ENCODE measurements at regions not wholly inside any gene's neighbourhood (a gene's known extent, or its start where the extent isn't known, plus 50 kb on each side); places are given as distances from the start of the nearest gene placed in this dataset.
"Not testable (repeated sequence)": the region's sequence is repeated elsewhere in the genome, so short reads cannot be mapped to it uniquely, and the experiment has no call there.

DNA sequence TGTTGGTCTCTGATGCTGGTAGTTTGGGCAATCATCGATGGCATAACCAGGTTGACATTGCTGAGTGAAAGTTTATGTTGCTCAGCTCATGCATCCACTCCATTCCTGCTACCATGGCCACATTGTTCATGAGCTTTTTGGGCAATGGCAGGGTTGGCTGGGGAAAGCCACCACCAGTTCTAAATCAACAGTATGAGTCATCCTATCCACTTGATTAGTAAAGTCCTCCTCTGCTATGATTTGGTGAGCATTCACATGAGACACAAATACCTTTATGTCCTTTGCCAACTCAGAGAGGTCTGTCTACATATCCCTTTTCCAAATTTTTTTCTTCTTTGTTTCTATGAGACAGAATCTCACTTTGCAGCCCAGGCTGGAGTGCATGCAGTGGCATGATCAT lies 129.7 kb upstream of the FBN2 start:
- DNase-seq = no peak

DNA sequence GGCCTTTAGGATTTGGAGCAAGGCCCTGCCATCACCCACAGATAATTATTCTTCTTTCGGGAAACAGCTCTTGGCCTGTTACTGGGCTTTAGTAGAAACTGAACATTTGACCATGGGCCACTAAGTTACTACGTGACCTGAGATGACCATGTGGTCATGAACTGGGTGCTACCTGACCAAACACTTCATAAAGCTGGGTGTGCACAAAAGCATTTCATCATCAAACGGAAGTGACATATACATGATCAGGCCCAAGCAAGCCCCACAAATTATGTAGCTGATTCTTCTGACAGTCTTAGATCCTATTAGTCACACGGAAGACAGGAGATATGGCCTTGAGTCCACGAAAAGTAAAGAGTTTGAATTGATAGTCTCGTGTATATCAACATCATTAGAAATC lies 130.9 kb upstream of the FBN2 start:
- DNase-seq = no peak

DNA sequence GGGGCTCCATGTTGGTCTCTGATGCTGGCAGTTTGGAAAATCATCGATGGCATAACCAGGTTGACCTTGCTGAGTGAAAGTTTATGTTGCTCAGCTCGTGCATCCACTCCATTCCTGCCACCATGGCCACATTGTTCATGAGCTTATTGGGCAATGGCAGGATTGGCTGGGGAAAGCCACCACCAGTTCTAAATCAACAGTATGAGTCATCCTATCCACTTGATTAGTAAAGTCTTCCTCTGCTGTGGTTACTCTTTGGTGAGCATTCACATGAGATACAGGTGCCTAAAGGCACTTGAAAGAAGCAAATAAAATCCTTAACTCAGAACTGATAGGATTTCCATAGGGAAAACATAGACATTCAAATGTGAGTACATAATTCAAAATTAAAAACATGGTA lies 131.8 kb upstream of the FBN2 start:
- DNase-seq = no peak

DNA sequence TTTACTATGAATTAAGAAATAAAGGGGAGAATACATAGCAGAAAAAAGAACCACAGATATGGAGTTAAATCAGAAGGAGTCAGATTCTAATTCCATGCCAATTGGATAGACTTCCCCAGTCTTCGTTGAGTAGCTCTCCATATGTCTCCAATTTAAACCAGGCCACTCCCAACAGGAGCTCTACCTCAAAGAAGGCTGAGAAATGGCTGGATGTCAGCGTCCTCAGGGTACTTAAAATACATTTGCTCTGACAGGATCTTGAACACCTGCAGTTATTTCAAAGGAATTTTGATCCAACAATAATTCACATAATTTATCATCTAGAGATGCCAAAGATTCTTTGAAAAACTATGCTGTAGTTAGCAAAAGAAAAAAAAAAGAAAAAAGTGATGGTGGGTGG lies 133.9 kb upstream of the FBN2 start:
- no peak for DNase-seq

DNA sequence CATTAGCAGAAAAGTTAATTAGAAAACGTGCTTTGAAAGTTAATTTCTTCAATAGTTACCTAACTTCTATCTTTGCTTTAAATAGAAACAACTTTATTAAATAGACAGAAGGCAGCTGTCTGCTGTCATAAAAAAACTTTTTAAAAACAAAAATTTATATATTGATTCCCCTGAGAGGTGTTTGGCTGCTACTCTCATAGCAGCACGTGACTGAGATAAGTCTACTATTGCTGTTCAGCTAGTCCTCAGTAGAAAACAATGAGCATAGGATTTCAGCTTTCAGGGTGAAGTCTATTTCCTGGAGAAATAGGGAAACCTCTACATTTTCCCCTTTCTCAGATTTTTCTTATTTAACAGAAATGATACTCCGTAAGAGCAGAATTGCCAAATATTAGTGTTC lies 135.0 kb upstream of the FBN2 start:
- no peak for DNase-seq

DNA sequence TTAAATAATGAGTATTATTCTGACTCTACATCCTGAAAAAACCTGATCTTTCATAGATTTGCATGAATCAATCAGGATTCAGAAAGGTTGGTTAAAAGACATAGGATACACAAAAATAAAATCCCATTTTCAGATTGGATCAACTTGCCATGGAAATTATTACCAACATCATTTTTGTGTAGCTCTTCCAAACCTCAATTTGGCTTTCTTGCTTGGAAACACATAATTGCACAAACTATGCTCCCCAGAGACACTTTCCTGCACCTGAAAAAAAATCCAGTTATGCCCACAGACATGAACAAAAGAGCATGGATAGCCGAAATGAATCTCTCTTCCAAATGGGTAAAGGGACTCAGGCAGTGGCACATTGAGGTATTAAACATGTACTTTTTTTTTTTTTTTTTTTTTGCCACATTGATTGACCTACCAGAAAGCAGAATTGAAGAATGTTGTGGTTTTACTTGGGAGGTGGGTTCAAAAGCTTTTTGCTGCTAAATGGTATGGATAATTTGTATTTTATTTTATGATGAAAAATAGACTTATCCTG lies 135.4 kb upstream of the FBN2 start:
- no peak for DNase-seq

DNA sequence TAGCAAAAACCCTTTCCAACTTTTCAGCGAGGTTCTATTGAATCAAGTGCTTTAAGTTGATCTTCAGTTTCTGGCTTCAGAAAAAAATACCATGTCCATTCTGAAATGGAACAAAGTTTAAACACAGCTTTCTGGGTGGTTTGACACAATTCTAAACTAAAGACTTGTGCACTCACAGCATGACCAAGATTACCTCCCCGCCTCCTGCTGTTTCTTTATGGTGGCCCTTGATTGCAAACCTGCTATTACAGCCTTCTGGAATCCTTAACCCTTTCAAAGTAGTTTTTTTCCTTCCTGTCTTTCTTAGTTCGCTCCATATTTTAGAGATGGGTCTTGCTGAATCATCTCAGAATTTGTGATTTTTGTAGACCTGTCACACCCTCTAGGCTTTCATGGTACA lies 135.9 kb upstream of the FBN2 start:
- no peak for DNase-seq

DNA sequence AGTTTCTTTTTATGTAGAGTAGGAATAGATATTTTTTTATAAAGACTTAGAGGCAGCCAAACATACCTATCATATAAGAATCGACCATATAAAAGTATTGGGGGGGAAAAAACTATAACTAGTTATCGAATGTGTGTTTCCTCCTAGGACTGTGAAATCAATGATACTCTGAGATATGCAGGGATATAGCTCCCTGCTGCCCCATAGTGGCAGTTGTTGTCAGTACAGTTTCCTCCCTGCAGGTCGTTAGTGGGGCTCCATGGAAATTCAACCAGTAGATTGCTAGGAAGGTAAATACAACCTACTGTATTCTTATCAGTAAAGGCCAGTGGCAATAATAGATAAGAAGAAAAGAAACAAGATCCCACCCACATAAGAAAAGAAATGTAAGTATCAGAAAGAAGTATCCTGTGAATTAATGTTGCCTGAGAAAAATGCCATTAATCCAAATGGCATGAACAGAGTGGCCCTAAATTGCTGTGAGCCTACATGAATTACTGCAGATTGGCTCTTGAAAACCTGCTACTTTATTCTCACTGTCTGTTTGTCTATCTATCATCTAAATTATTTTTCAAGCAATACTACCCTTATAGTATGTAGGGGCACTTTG lies 136.9 kb upstream of the FBN2 start:
- no peak for DNase-seq

DNA sequence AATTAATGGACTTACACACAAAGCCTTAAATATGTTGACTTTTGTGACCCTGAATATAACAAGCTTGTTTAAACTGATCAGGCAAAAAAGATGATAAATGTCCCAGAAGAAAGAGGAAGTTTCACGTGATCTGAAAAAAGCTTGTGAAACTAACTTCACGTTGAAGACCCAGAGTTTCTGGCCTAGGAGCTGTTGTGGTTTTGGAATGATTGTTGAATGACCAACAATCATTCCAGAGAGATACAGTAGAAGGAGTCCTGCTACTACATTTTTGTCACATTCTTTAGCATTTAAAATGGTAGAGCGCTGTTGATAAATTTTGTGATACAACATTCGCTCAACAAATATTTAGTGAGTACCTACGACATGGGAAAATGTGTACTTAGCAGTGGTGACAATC lies 143.1 kb upstream of the FBN2 start:
- no peak for DNase-seq

DNA sequence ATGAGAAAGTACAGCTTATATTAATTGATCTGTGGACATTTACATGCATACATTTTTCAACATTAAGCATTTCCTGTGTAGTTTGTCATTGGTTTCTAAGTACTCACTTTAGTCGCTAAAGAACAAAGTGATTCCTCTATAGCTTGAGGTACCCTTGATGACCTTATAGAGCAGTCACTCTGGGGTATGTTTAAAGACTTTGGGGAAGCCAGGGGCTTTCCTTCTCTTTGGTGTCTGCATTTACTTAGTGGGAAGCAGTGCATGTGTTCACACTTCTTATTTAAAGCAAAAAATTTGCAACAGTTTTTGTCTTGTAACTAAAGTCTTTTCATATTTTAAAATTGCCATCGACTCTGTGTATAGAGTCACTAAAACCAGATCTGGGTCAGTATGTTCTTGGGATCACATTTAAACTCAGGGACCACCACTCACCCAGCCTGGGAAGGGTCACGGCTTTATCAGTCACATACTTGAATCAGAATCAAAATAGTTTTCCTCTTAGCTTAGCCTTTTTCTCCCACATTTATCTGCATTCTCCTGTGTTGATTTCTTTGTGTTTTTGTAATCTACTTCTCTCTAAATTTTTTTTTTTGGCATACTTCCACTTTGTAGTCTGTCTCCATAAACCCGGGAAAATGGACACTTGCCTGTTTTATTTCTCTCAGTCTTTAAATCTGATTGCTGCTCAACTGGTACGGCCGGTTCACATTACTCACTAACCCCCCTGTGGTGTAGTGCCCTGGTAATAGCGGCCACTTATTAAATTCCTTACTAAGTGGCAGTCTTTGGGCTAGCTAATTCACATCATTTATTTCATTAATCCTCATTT lies 143.9 kb upstream of the FBN2 start:
- DNase-seq = no peak

DNA sequence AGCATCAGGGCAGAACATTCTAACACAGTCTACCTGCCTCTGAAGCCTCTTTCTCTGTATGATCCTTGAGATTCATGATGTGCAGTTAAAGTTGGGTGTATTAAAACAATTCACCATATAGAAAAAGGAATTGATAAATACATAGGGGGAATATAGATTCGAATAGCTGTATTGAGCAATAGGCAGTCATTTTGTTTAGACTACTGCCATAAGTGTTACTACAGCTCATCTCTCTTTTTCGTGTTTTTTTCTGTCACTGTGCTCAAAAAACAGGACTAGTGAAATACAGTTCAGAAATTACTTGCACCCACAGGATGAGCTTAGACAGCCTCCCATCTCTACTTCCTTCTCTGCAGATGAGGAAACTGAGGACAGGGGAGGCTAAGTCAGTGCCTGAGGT lies 144.6 kb upstream of the FBN2 start:
- DNase-seq = no peak

DNA sequence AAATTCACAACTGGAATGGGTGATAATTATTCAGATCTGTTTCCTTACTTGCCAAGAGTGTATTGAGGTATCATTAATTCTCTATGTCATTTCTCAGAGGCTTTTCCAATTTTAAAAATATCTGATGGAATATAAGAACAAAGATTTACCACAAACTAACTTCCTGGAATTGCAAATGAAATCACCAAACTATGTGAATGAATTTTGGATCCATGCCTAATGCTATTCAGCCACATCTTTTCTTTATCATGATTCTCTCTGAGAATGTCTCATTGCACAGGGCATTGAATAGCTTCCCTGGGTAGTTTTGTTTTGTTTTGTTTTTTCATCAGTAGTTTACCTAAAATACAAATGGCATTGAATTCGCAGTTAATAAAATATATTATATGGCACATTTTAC lies 146.9 kb upstream of the FBN2 start:
- DNase-seq = peak; percentile 61

DNA sequence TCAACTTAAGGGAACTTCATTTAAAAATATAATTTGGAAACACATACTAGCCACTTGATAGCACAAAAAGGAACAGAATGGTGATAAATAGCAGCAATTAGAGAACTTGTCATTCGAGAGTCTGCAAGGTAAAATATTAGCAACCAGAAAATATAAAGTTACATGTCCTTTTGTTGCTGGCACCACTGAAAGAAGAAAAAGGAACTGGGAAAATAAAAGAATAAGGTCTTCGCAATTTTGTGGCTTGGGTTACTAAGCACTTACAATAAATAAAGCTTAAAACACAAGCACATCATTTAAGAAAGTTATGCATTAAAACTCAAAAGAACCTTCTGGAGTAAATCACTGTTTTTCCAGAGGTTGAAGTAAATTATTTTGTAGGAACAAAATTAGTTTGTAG lies 149.9 kb upstream of the FBN2 start:
- DNase-seq = no peak

DNA sequence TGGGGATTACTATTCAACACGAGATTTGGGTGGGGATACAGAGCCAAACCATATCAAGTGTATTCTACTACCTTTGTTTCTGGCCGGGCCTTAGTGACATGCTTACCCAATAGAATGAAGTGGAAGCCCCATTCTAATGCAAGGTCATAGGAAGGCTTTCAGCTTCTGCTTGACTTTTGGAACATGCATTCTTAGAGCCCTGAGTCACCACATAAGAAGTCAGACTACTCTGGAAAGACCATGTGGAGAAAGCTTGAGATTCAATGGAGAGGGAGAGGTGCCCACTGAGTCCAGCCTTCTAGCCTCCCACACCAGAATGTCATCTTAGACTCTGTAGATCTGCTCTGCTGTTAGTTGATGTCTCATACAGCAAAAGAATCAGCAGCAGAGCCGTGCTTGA lies 155.7 kb upstream of the FBN2 start:
- DNase-seq = no peak

DNA sequence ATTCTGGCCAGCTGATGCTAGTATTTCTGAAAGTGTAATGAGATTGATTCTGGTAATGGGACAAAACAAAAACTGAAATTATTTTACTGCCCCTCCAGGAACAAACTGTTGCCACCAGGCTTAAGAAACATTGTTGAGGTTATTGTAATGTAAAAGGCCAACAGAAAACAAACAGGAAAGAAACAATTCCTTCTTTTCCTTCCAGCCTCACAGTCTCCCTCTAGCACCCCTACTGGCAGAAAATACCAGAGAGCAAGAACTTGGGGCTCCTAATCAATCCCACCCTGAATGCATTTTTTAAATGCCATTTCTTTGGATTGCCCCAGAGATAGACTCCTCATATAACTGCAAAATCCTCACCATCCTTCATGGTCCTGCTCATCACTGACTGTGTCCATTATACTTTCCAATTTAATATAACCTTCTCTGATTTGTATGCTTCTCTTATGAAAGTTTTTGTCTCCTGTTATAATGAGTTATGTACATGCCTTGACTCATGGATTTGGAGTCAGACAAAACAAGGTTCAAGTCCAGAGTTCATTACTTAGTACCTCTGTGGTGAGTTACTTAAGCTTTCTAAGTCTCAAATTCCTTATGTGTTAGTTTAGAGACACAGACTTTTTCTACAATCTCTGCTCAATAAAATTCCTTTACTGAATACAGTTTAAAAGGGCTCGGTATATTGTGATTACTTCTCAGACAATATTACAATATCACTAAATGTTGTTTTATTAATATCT lies 157.9 kb upstream of the FBN2 start:
- no peak for DNase-seq

DNA sequence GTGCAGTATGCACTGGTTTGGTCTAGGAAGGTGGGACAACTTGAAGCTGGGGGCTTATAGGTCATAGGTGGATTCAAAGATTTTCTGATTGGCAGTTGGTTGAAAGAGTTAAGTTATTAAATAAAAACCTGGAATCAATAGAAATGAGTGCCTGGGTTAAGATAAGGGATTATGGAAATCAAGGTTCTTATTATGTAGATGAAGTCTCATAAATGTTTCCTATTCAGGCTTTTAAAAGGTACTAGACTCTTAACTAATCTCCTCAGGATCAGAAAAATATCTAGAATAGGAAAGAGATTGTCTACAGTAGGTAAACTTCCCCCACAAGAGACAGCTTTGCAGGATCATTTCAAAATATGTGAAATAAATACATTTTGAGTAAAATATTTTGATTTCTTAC lies 163.3 kb upstream of the FBN2 start:
- no peak for DNase-seq

DNA sequence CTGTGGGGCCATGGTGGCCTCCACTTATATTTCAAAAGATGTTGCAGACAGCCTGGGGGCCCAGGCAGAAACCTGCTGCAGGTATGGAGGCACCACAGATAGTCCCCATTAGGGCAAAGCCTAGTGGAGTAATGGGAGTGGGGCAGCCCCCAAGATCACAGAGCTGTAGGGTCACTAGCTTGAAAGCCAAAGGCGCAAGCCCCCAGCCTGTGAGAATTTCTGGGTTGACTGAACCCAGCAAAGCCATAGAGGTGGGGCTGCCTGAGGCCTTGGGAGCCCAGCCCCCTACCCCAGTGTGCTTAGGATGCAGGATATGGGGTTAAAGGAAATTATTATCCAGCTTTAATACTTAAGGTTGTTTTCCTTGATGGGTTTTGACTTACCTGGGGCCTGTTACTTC lies 165.3 kb upstream of the FBN2 start:
- no peak for DNase-seq

DNA sequence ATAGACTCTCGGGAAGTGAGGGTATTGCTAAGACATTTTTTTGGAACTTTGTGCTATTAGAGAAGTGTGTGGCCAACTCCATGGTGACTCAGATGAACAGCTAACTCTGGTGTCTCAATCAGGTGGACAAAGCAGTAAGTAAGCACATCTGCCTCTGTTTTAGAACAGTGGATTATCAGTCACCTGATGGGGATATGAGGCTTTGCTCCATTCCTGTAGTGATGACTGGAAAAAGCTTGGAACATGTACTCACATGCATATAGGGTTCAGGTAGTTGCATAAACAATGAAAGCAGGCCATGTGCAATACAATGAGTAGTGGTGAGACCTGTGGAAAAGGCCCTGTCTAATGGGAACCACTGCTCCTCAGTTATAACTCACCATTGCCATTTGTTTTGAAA lies 168.2 kb upstream of the FBN2 start:
- no peak for DNase-seq

DNA sequence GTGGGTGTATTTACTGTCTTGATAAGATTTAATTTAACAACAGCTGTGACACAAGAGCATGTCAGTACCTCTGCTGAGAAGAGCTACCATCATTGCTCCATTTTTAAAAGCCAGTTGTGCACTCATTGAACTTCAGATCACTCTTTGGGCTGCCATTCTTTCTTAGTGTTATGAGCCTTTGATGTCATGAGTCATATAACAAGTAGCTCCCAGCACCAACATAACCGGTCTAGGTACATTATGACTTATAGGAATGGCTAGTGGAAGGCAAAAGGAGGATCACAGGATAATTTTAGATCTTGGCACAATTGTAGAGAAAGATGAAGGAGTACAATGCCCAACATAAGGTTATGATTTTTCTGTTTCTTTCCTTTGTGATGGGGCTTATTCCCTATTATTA lies 170.8 kb upstream of the FBN2 start:
- DNase-seq = no peak

DNA sequence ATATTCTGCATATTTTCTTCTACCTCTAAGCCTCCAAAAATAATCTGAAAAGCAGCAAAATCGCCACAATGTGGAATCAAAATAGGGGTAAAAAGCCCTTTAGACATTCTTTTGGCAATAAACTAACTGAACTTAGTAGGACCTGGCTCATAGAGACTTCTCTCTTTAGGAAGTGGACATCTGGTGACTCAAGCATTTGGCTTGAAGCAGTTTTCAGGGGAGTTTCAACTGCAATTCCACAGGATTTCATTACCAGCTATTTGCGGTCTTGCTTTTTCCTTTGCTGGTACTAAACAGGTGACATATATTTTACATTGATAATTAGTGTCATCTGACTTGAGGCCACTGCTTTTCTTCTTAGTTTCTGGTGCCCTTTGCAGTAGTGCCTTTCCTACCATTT lies 173.2 kb upstream of the FBN2 start:
- no peak for DNase-seq

DNA sequence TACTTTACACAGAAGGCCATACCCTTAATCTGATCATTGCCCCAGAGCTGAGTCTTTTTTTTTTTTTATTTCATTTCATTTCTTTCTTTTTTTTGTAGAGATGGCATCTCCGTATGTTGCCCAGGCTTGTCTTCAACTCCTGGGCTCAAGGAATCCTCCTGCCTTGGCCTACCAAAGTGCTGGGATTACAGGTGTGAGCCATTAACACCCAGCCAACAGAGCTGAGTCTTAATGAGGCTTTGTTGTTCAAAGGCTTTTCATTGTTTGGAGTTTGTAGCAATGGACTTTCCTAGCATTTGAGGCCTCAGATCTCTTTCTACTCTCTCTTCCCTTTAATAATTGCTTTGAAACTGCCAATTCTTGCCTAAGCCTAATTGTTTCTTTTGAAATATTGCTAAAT lies 176.5 kb upstream of the FBN2 start:
- no peak for DNase-seq

DNA sequence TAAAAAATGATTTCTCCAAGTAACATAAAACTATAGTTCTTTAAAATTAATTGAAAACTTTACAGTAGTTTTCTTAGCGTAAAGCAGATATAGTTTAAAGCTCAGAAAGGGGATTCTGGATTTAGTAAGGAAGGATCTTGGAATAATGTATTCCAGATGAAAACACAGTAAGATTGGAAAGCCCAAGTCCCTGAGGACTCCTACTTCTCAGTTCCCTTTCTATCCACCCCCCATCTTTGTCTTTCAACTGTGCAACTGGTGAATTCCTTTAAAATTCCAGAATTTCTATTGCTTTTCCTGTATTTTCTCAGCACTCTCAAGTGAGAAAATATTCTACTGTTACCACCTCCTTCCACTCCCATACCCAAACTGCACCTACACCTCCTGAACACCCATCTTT lies 184.5 kb upstream of the FBN2 start:
- peak; percentile 52 for DNase-seq

DNA sequence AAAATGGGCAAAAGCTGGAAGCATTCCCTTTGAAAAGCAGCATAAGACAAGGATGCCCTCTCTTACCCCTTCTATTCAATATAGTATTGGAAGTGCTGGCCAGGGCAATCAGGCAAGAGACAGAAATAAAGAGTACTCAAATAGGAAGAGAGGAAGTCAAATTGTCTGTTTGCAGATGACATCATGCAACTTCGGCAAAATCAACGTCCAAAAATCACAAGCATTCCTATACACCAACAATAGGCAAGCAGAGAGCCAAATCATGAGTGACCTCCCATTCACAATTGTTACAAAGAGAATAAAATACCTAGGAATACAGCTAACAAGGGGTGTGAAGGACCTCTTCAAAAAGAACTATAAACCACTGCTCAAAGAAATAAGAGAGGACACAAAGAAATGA lies 192.0 kb upstream of the FBN2 start:
- not testable (repeated sequence) for DNase-seq

Data from skin of body (tissue), 1 donor.